Stimulated activated memory B cell treated with anti-CD40 and anti-IgM and Interleukin-4, amounts not matched to agents 10 μg/mL and 1 μg/mL and 100 μg/mL, for 72 hours (primary cell): ENCODE measurements at regions not wholly inside any gene's neighbourhood (a gene's known extent, or its start where the extent isn't known, plus 50 kb on each side); places are given as distances from the start of the nearest gene placed in this dataset.

Experiments used
- ATAC-seq: fragments of 150-1000 bp; cut with Tn5 transposase; 2 replicates; pipeline ENCODE4 v1.10.0; 2021
- H3K27ac Mint-ChIP-seq: one replicate; pipeline ENCODE4 v1.8.0; 2022; ENCODE audit warnings: mild to moderate bottlenecking, mixed read lengths
- H3K27me3 Mint-ChIP-seq: one replicate; pipeline ENCODE4 v1.8.0; 2022; ENCODE audit warnings: mixed read lengths
- H3K36me3 Mint-ChIP-seq: one replicate; pipeline ENCODE4 v1.8.0; 2022; ENCODE audit warnings: mixed read lengths
- H3K4me1 Mint-ChIP-seq: one replicate; pipeline ENCODE4 v1.8.0; 2022; ENCODE audit warnings: mixed read lengths
- H3K4me3 Mint-ChIP-seq: one replicate; pipeline ENCODE4 v1.8.0; 2022; ENCODE audit warnings: mild to moderate bottlenecking, moderate library complexity, mixed read lengths
- H3K9me3 Mint-ChIP-seq: one replicate; pipeline ENCODE4 v1.8.0; 2022; ENCODE audit warnings: mixed read lengths

GRCh38 chr12:107144441-107144840 lies 51.1 kb upstream of the CRY1 start:
- no peak overlapping the region for H3K27ac Mint-ChIP-seq
- H3K9me3 Mint-ChIP-seq: no peaks in the 10 kb centered on the region
- peaks cover 9% of the 10 kb centered on the region for H3K27me3 Mint-ChIP-seq
- H3K36me3 Mint-ChIP-seq: no peaks in the 10 kb centered on the region
- H3K4me3 Mint-ChIP-seq: no peak overlapping the region
- no peak for ATAC-seq
- H3K4me1 Mint-ChIP-seq: no peaks in the 10 kb centered on the region

- H3K4me3 Mint-ChIP-seq: no peak overlapping the region
- no peaks in the 10 kb centered on the region for H3K4me1 Mint-ChIP-seq
- H3K27ac Mint-ChIP-seq: no peak overlapping the region
- H3K27me3 Mint-ChIP-seq: peaks cover 9% of the 10 kb centered on the region
- H3K36me3 Mint-ChIP-seq: no peaks in the 10 kb centered on the region
- no peaks in the 10 kb centered on the region for H3K9me3 Mint-ChIP-seq
- ATAC-seq: no peak
Measured at GRCh38 chr12:107144990-107145389, 51.6 kb upstream of the CRY1 start.

GRCh38 chr12:107145397-107145796 lies 52.0 kb upstream of the CRY1 start:
- Mint-ChIP-seq H3K4me1 (no peaks in the 10 kb centered on the region), H3K27ac (no peak overlapping the region), H3K4me3 (no peak overlapping the region), H3K27me3 (peaks cover 9% of the 10 kb centered on the region), H3K36me3 (no peaks in the 10 kb centered on the region), H3K9me3 (no peaks in the 10 kb centered on the region)
- ATAC-seq: no peak

- Mint-ChIP-seq H3K27me3 (peaks cover 9% of the 10 kb centered on the region), H3K27ac (no peak overlapping the region), H3K4me3 (no peak overlapping the region), H3K36me3 (no peaks in the 10 kb centered on the region), H3K9me3 (no peaks in the 10 kb centered on the region), H3K4me1 (no peaks in the 10 kb centered on the region)
- no peak for ATAC-seq
Measured at GRCh38 chr12:107148107-107148506, 54.8 kb upstream of the CRY1 start.

GRCh38 chr12:107152315-107152714 lies 59.0 kb upstream of the CRY1 start:
- Mint-ChIP-seq H3K27ac (no peak overlapping the region), H3K4me1 (no peaks in the 10 kb centered on the region), H3K9me3 (peaks cover 3% of the 10 kb centered on the region), H3K36me3 (no peaks in the 10 kb centered on the region), H3K27me3 (peaks cover 22% of the 10 kb centered on the region), H3K4me3 (no peak overlapping the region)
- no peak for ATAC-seq

- Mint-ChIP-seq H3K4me3 (no peak overlapping the region), H3K4me1 (no peaks in the 10 kb centered on the region), H3K27me3 (peaks cover 35% of the 10 kb centered on the region), H3K27ac (no peak overlapping the region), H3K9me3 (no peaks in the 10 kb centered on the region), H3K36me3 (no peaks in the 10 kb centered on the region)
- no peak for ATAC-seq
Measured at GRCh38 chr12:107159384-107159900, 66.1 kb upstream of the CRY1 start.

- peaks cover 22% of the 10 kb centered on the region for H3K27me3 Mint-ChIP-seq
- H3K9me3 Mint-ChIP-seq: no peaks in the 10 kb centered on the region
- no peak overlapping the region for H3K4me3 Mint-ChIP-seq
- H3K27ac Mint-ChIP-seq: no peak overlapping the region
- ATAC-seq: no peak
- H3K4me1 Mint-ChIP-seq: no peaks in the 10 kb centered on the region
- H3K36me3 Mint-ChIP-seq: no peaks in the 10 kb centered on the region
Measured at GRCh38 chr12:107163413-107163812, 70.1 kb upstream of the CRY1 start.

GRCh38 chr12:107164392-107164791 lies 71.0 kb upstream of the CRY1 start:
- Mint-ChIP-seq H3K27me3 (peaks cover 22% of the 10 kb centered on the region), H3K9me3 (no peaks in the 10 kb centered on the region), H3K36me3 (no peaks in the 10 kb centered on the region), H3K27ac (no peak overlapping the region), H3K4me1 (no peaks in the 10 kb centered on the region), H3K4me3 (no peak overlapping the region)
- ATAC-seq: no peak

- no peaks in the 10 kb centered on the region for H3K36me3 Mint-ChIP-seq
- no peak overlapping the region for H3K27ac Mint-ChIP-seq
- no peak overlapping the region for H3K4me3 Mint-ChIP-seq
- no peak for ATAC-seq
- H3K9me3 Mint-ChIP-seq: no peaks in the 10 kb centered on the region
- peaks cover 21% of the 10 kb centered on the region for H3K27me3 Mint-ChIP-seq
- no peaks in the 10 kb centered on the region for H3K4me1 Mint-ChIP-seq
Measured at GRCh38 chr12:107165581-107165980, 72.2 kb upstream of the CRY1 start.

GRCh38 chr12:107167756-107168155 lies 74.4 kb upstream of the CRY1 start:
- no peak overlapping the region for H3K27ac Mint-ChIP-seq

GRCh38 chr12:107169200-107169599 lies 75.9 kb upstream of the CRY1 start:
- no peak overlapping the region for H3K4me3 Mint-ChIP-seq
- no peak overlapping the region for H3K27ac Mint-ChIP-seq
- peaks cover 13% of the 10 kb centered on the region for H3K27me3 Mint-ChIP-seq
- H3K4me1 Mint-ChIP-seq: no peaks in the 10 kb centered on the region
- H3K36me3 Mint-ChIP-seq: no peaks in the 10 kb centered on the region
- no peaks in the 10 kb centered on the region for H3K9me3 Mint-ChIP-seq
- ATAC-seq: no peak

More at GRCh38 chr12:107167756-107168155, 74.4 kb upstream of the CRY1 start:
- no peaks in the 10 kb centered on the region for H3K9me3 Mint-ChIP-seq
- H3K36me3 Mint-ChIP-seq: no peaks in the 10 kb centered on the region
- no peaks in the 10 kb centered on the region for H3K4me1 Mint-ChIP-seq
- peaks cover 13% of the 10 kb centered on the region for H3K27me3 Mint-ChIP-seq
- H3K4me3 Mint-ChIP-seq: no peak overlapping the region
- no peak for ATAC-seq

- no peak for ATAC-seq
- H3K9me3 Mint-ChIP-seq: peaks cover 7% of the 10 kb centered on the region
- H3K27me3 Mint-ChIP-seq: peaks cover 17% of the 10 kb centered on the region
- no peak overlapping the region for H3K4me3 Mint-ChIP-seq
- no peak overlapping the region for H3K27ac Mint-ChIP-seq
- H3K36me3 Mint-ChIP-seq: no peaks in the 10 kb centered on the region
- no peaks in the 10 kb centered on the region for H3K4me1 Mint-ChIP-seq
Measured at GRCh38 chr12:107178776-107179175, 85.4 kb upstream of the CRY1 start.

GRCh38 chr12:107179871-107180270 lies 86.5 kb upstream of the CRY1 start:
- ATAC-seq: no peak
- no peaks in the 10 kb centered on the region for H3K4me1 Mint-ChIP-seq
- H3K27me3 Mint-ChIP-seq: peaks cover 28% of the 10 kb centered on the region
- H3K4me3 Mint-ChIP-seq: no peak overlapping the region
- H3K36me3 Mint-ChIP-seq: no peaks in the 10 kb centered on the region
- H3K27ac Mint-ChIP-seq: no peak overlapping the region
- peaks cover 7% of the 10 kb centered on the region for H3K9me3 Mint-ChIP-seq

GRCh38 chr12:107180272-107180671 lies 86.9 kb upstream of the CRY1 start:
- no peak for ATAC-seq
- no peak overlapping the region for H3K27ac Mint-ChIP-seq
- no peaks in the 10 kb centered on the region for H3K36me3 Mint-ChIP-seq
- H3K9me3 Mint-ChIP-seq: peaks cover 8% of the 10 kb centered on the region
- H3K27me3 Mint-ChIP-seq: peaks cover 32% of the 10 kb centered on the region
- no peaks in the 10 kb centered on the region for H3K4me1 Mint-ChIP-seq
- no peak overlapping the region for H3K4me3 Mint-ChIP-seq

- Mint-ChIP-seq H3K36me3 (no peaks in the 10 kb centered on the region), H3K9me3 (peaks cover 2% of the 10 kb centered on the region), H3K27ac (no peak overlapping the region), H3K4me3 (no peak overlapping the region), H3K27me3 (peaks cover 32% of the 10 kb centered on the region), H3K4me1 (no peaks in the 10 kb centered on the region)
- ATAC-seq: no peak
Measured at GRCh38 chr12:107184359-107184930, 91.1 kb upstream of the CRY1 start.

GRCh38 chr12:107196681-107197080 lies 103.3 kb upstream of the CRY1 start:
- no peak for ATAC-seq
- no peaks in the 10 kb centered on the region for H3K36me3 Mint-ChIP-seq
- H3K27ac Mint-ChIP-seq: no peak overlapping the region
- H3K4me3 Mint-ChIP-seq: no peak overlapping the region
- H3K9me3 Mint-ChIP-seq: peaks cover 6% of the 10 kb centered on the region
- no peaks in the 10 kb centered on the region for H3K4me1 Mint-ChIP-seq
- no peaks in the 10 kb centered on the region for H3K27me3 Mint-ChIP-seq
